Upper lobe of left lung (tissue), 6 donors: ENCODE measurements at regions not wholly inside any gene's neighbourhood (a gene's known extent, or its start where the extent isn't known, plus 50 kb on each side); places are given as distances from the start of the nearest gene placed in this dataset.
A peak's percentile ranks its signal among the peaks of the same experiment; 100 is the strongest.

ENCODE experiments used
- ATAC-seq, 2 donors: fragments of 200-7000 bp; cut with Tn5 transposase; one replicate each; pipeline ENCODE4 v1.9.1; 2022; ENCODE audit warnings: mild to moderate bottlenecking in 2 of 2, moderate library complexity in 2 of 2; ENCODE audit not compliant: low FRiP score in 2 of 2
- DNase-seq, 2 donors: peaks; one replicate each; pipeline ENCODE4 v3.0.0-alpha.2; 2019 to 2020
- H3K27ac ChIP-seq, 4 donors: fragments of 200-600 bp; sonication (generic); one replicate each; pipeline ENCODE4 v1.5.1; 2016 to 2019
- H3K27me3 ChIP-seq, 4 donors: fragments of 200-600 bp; sonication (generic); one replicate each; pipeline ENCODE4 v1.5.1; 2017 to 2019
- H3K36me3 ChIP-seq, 4 donors: fragments of 200-600 bp; sonication (generic); one replicate each; pipeline ENCODE4 v1.5.1; 2016 to 2019
- H3K4me1 ChIP-seq, 4 donors: fragments of 200-600 bp; sonication (generic); one replicate each; pipeline ENCODE4 v1.5.1; 2018 to 2019
- H3K4me3 ChIP-seq, 4 donors: fragments of 200-600 bp; sonication (generic); one replicate each; pipeline ENCODE4 v1.5.1; 2017 to 2019; ENCODE audit warnings: mild to moderate bottlenecking in 2 of 4, moderate library complexity in 1 of 4
- H3K9me3 ChIP-seq, 4 donors: fragments of 200-600 bp; sonication (generic); one replicate each; pipeline ENCODE4 v1.5.1; 2018 to 2019
- EP300 ChIP-seq, 4 donors: sonication (generic); formaldehyde crosslinking; IDR thresholded peaks; one replicate each; pipeline ENCODE4 v1.5.1; 2017; ENCODE audit warnings: antibody characterized with exemption in 4 of 4, control low read depth in 2 of 4
- POLR2A ChIP-seq, 4 donors: fragments of 450-650 bp; IDR thresholded peaks; one replicate each; pipeline ENCODE4 v1.5.1; 2016 to 2017; ENCODE audit warnings: antibody characterized with exemption in 4 of 4, mild to moderate bottlenecking in 2 of 4
- POLR2AphosphoS5 ChIP-seq, 2 donors: sonication (generic); formaldehyde crosslinking; IDR thresholded peaks; one replicate each; pipeline ENCODE4 v1.5.1; 2017; ENCODE audit warnings: antibody characterized with exemption in 2 of 2
- WGBS, 2 donors: methylation state at CpG; one replicate each; pipeline ENCODE4 v1.1.5; 2017 to 2018; 5-methylcytosine and 5-hydroxymethylcytosine counted together
- TF ChIP-seq, protein P1 (sequence below), 6 experiments: fragments of 450-650 bp in 4 of 6; fragments of 200-600 bp in 2 of 6; sonication (generic) in 2 of 6; IDR thresholded peaks; one replicate each; pipeline ENCODE4 v1.5.1; 2016 to 2019; ENCODE audit warnings: antibody characterized with exemption in 6 of 6
- donor health status: DM: no; HTN: no; CAD: no; lungs with moderate emphysema.
- donor health status: DM: no; HTN: yes; CAD: no; lungs with severe emphysema.

DNA sequence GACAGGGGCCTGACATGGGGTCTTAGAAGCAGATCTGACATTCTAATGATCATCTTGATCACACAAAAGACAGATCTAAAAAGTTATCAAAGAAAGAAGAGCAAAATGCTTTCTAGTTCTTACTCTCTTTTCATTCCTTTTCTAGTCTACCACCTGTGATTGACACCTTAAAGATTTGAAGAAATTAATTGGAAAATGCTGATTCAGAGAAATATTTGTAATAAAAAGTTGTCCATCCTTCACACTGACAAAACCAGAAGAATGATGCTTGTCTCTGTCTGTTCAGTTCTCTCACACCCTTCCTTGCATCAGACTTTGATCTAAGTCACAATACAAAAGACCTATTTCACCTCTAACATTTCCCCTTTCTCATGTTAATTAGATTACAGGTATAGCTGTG is 182.4 kb downstream of the RAP2A start:
- Histone ChIP-seq H3K36me3 (no peaks in the 10 kb centered on the region), H3K4me3 (no peak overlapping the region)

DNA sequence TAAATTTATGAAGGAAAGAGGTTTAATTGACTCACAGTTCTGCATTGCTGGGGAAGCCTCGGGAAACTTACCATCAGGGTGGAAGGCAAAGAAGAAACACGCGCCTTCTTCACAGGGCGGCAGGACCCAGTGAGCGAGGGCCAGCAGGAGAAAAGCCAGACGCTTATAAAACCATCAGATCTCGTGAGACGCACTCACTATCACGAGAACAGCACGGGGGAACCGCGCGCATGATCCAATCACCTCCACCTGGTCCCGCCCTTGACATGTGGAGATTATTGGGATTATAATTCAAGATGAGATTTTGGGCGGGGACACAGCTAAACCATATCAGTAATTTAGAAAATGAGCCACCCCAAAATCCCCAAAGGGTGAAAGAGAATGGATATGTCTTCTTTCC is 187.1 kb downstream of the RAP2A start:
- TF ChIP-seq, protein P1, sequence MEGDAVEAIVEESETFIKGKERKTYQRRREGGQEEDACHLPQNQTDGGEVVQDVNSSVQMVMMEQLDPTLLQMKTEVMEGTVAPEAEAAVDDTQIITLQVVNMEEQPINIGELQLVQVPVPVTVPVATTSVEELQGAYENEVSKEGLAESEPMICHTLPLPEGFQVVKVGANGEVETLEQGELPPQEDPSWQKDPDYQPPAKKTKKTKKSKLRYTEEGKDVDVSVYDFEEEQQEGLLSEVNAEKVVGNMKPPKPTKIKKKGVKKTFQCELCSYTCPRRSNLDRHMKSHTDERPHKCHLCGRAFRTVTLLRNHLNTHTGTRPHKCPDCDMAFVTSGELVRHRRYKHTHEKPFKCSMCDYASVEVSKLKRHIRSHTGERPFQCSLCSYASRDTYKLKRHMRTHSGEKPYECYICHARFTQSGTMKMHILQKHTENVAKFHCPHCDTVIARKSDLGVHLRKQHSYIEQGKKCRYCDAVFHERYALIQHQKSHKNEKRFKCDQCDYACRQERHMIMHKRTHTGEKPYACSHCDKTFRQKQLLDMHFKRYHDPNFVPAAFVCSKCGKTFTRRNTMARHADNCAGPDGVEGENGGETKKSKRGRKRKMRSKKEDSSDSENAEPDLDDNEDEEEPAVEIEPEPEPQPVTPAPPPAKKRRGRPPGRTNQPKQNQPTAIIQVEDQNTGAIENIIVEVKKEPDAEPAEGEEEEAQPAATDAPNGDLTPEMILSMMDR (IDR thresholded peaks at IDR 0.05), result no peak
- no peak for TF ChIP-seq EP300 (IDR thresholded peaks at IDR 0.05)
- no peak for TF ChIP-seq POLR2AphosphoS5 (IDR thresholded peaks at IDR 0.05)
- no peak for TF ChIP-seq POLR2A (IDR thresholded peaks at IDR 0.05)
- no peak for ATAC-seq
- H3K36me3 ChIP-seq, result no peaks in the 10 kb centered on the region
- no peak for DNase-seq
- H3K27me3 ChIP-seq, result no peaks in the 10 kb centered on the region
- WGBS, 2 donors, result 90 to 93% methylated on average over 15 of the region's 15 CpGs
- H3K27ac ChIP-seq, result no peak overlapping the region
- H3K9me3 ChIP-seq, result no peaks in the 10 kb centered on the region
- H3K4me3 ChIP-seq, result no peak overlapping the region
- H3K4me1 ChIP-seq, result no peaks in the 10 kb centered on the region

More for the DNA sequence above, 182.4 kb downstream of the RAP2A start:
- no peaks in the 10 kb centered on the region for H3K27me3 ChIP-seq
- no peak for ATAC-seq
- no peaks in the 10 kb centered on the region for H3K9me3 ChIP-seq
- H3K27ac ChIP-seq, result no peak overlapping the region
- no peaks in the 10 kb centered on the region for H3K4me1 ChIP-seq
- TF ChIP-seq POLR2A (IDR thresholded peaks at IDR 0.05), result no peak
- TF ChIP-seq, protein P1 (IDR thresholded peaks at IDR 0.05), result no peak
- TF ChIP-seq POLR2AphosphoS5 (IDR thresholded peaks at IDR 0.05), result no peak
- TF ChIP-seq EP300 (IDR thresholded peaks at IDR 0.05), result no peak
- DNase-seq, result no peak

DNA sequence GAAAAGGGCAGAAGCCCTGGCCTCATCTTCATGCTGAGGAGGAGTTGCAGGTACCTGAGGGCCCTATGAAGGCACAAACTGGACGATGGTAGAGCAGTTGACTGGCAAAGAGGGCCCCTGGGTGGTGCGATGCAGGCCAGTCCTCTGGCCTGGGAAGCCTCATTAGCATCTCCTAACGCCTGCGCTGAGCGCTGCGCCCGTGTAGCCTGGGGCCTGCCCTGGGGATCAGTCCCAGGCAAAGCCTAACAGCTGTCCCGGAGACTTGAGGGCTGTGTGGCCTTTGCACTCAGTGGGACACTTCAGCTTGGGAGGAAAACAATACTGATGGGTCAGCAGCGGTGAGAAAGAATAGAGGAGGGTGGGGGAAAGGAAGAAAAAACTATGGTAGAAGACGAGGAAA is 187.7 kb downstream of the RAP2A start:
- H3K4me1 ChIP-seq, result no peaks in the 10 kb centered on the region
- no peak for ATAC-seq

DNA sequence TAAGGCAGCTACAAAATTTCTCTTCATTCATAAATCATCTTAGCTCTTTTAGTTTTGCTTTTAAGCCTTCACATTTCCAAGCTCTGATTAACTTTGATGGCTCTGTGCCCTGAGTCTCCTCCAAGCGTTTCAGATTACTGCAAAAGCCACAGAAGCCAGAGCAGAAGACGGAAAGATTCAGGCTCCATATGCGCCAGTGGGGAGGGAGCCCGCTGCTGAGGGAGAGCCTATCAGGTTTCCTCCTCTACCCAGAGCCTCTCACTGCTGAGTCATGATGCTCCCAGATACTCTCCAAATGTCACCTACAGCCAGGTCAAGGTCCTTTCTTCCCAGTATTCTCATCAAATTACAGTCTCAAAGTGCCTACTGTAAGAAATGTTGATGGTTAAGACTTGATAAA is 193.6 kb downstream of the RAP2A start:
- no peaks in the 10 kb centered on the region for H3K4me1 ChIP-seq
- 61 to 66% methylated on average over 4 of the region's 4 CpGs for WGBS, 2 donors
- H3K27ac ChIP-seq, result no peak overlapping the region
- H3K27me3 ChIP-seq, result no peaks in the 10 kb centered on the region
- TF ChIP-seq POLR2A (IDR thresholded peaks at IDR 0.05), result no peak
- no peak for TF ChIP-seq EP300 (IDR thresholded peaks at IDR 0.05)
- TF ChIP-seq, protein P1 (IDR thresholded peaks at IDR 0.05), result no peak
- TF ChIP-seq POLR2AphosphoS5 (IDR thresholded peaks at IDR 0.05), result no peak
- no peak overlapping the region for H3K4me3 ChIP-seq
- peak; percentile 60 to 87 for ATAC-seq
- no peaks in the 10 kb centered on the region for H3K36me3 ChIP-seq
- peaks cover 0 to 12% (median 2%) of the 10 kb centered on the region in 4 donors for H3K9me3 ChIP-seq
- DNase-seq, result no peak

More for the DNA sequence above, 187.7 kb downstream of the RAP2A start:
- Histone ChIP-seq H3K4me3 (no peak overlapping the region), H3K27ac (no peak overlapping the region), H3K9me3 (no peaks in the 10 kb centered on the region), H3K27me3 (no peaks in the 10 kb centered on the region), H3K36me3 (no peaks in the 10 kb centered on the region)
- TF ChIP-seq POLR2AphosphoS5 (IDR thresholded peaks at IDR 0.05) (no peak), EP300 (IDR thresholded peaks at IDR 0.05) (no peak), POLR2A (IDR thresholded peaks at IDR 0.05) (no peak)
- TF ChIP-seq, protein P1 (IDR thresholded peaks at IDR 0.05), result no peak
- peak in 1 of 2 donors; percentile 42 for DNase-seq
- WGBS, 2 donors, result 64 to 70% methylated on average over 10 of the region's 10 CpGs

GRCh38 chr13:97629601-97630272 is 195.8 kb downstream of the RAP2A start:
- no peaks in the 10 kb centered on the region for H3K27me3 ChIP-seq
- TF ChIP-seq EP300 (IDR thresholded peaks at IDR 0.05) (no peak), POLR2AphosphoS5 (IDR thresholded peaks at IDR 0.05) (no peak), POLR2A (IDR thresholded peaks at IDR 0.05) (no peak)
- TF ChIP-seq, protein P1 (IDR thresholded peaks at IDR 0.05), result no peak
- H3K27ac ChIP-seq, result no peak overlapping the region
- ATAC-seq (no peak), DNase-seq (no peak)
- H3K9me3 ChIP-seq, result peaks cover 0 to 12% (median 2%) of the 10 kb centered on the region in 4 donors
- H3K36me3 ChIP-seq, result no peaks in the 10 kb centered on the region
- no peaks in the 10 kb centered on the region for H3K4me1 ChIP-seq
- 55 to 65% methylated on average over 4 to 6 of the region's 6 CpGs for WGBS, 2 donors
- no peak overlapping the region for H3K4me3 ChIP-seq
